GM21390 (cell line): ENCODE measurements at regions not wholly inside any gene's neighbourhood (a gene's known extent, or its start where the extent isn't known, plus 50 kb on each side); places are given as distances from the start of the nearest gene placed in this dataset.
"Not testable (repeated sequence)": the region's sequence is repeated elsewhere in the genome, so short reads cannot be mapped to it uniquely, and the experiment has no call there.

Experiments
- ATAC-seq: cut with Tn5 transposase; IDR thresholded peaks from one replicate; pipeline ENCODE4 v1.9.1; 2021; ENCODE audit not compliant: unreplicated experiment

GRCh38 chr4:58413849-58414248 lies 1303.7 kb upstream of the IGFBP7 start:
- ATAC-seq = no peak

GRCh38 chr4:58411904-58412303 lies 1301.7 kb upstream of the IGFBP7 start:
- no peak for ATAC-seq

GRCh38 chr4:58406762-58407161 lies 1296.6 kb upstream of the IGFBP7 start:
- ATAC-seq = no peak

GRCh38 chr4:58368221-58368620 lies 1258.0 kb upstream of the IGFBP7 start:
- no peak for ATAC-seq

GRCh38 chr4:58360354-58361133 lies 1250.4 kb upstream of the IGFBP7 start:
- ATAC-seq = no peak

- ATAC-seq = no peak
These were observed 1249.4 kb upstream of the IGFBP7 start for GRCh38 chr4:58359590-58359989.

- ATAC-seq = no peak
These were observed 1247.8 kb upstream of the IGFBP7 start for GRCh38 chr4:58357947-58358346.

GRCh38 chr4:58325070-58325469 lies 1214.9 kb upstream of the IGFBP7 start:
- ATAC-seq = no peak

- ATAC-seq = no peak
These were observed 1203.3 kb upstream of the IGFBP7 start for GRCh38 chr4:58313444-58313843.

- no peak for ATAC-seq
These were observed 1193.3 kb upstream of the IGFBP7 start for GRCh38 chr4:58303456-58303855.

- no peak for ATAC-seq
These were observed 1191.3 kb upstream of the IGFBP7 start for GRCh38 chr4:58301376-58301999.

- no peak for ATAC-seq
These were observed 1176.2 kb upstream of the IGFBP7 start for GRCh38 chr4:58286335-58286734.

GRCh38 chr4:58280928-58281327 lies 1170.7 kb upstream of the IGFBP7 start:
- not testable (repeated sequence) for ATAC-seq

- no peak for ATAC-seq
These were observed 1165.7 kb upstream of the IGFBP7 start for GRCh38 chr4:58275856-58276255.

- no peak for ATAC-seq
These were observed 1164.4 kb upstream of the IGFBP7 start for GRCh38 chr4:58274553-58274952.

- no peak for ATAC-seq
These were observed 1162.1 kb upstream of the IGFBP7 start for GRCh38 chr4:58272311-58272710.

- no peak for ATAC-seq
These were observed 1155.5 kb upstream of the IGFBP7 start for GRCh38 chr4:58265734-58266133.

GRCh38 chr4:58261526-58261925 lies 1151.3 kb upstream of the IGFBP7 start:
- no peak for ATAC-seq

GRCh38 chr4:58254291-58254690 lies 1144.1 kb upstream of the IGFBP7 start:
- no peak for ATAC-seq

GRCh38 chr4:58252656-58253055 lies 1142.5 kb upstream of the IGFBP7 start:
- no peak for ATAC-seq

- no peak for ATAC-seq
These were observed 1137.6 kb upstream of the IGFBP7 start for GRCh38 chr4:58247792-58248191.

GRCh38 chr4:58225460-58225859 lies 1115.3 kb upstream of the IGFBP7 start:
- ATAC-seq = no peak

GRCh38 chr4:58219179-58219578 lies 1109.0 kb upstream of the IGFBP7 start:
- ATAC-seq = no peak
